ENCODE measurements at regions not wholly inside any gene's neighbourhood (a gene's known extent, or its start where the extent isn't known, plus 50 kb on each side); places are given as distances from the start of the nearest gene placed in this dataset.

GRCh38 chr18:78587096-78587495 lies 392.5 kb upstream of the SALL3 start:
- TF ChIP-seq CTCF (IDR thresholded peaks at IDR 0.05; ENCODE audit: borderline replicate concordance, insufficient read depth, low read depth, low read length), result no peak
- no peak overlapping the region for H3K4me3 ChIP-seq (ENCODE audit: low read depth, low read length)

- no peak for TF ChIP-seq CTCF (IDR thresholded peaks at IDR 0.05; ENCODE audit: borderline replicate concordance, insufficient read depth, low read depth, low read length)
- H3K4me3 ChIP-seq (ENCODE audit: low read depth, low read length), result no peak overlapping the region
These were observed 391.7 kb upstream of the SALL3 start for GRCh38 chr18:78587626-78588600.

- TF ChIP-seq CTCF (IDR thresholded peaks at IDR 0.05; ENCODE audit: borderline replicate concordance, insufficient read depth, low read depth, low read length), result no peak
These were observed 389.6 kb upstream of the SALL3 start for GRCh38 chr18:78589916-78590437.

GRCh38 chr18:78595453-78595852 lies 384.2 kb upstream of the SALL3 start:
- H3K4me3 ChIP-seq (ENCODE audit: low read depth, low read length), result no peak overlapping the region
- TF ChIP-seq CTCF (IDR thresholded peaks at IDR 0.05; ENCODE audit: borderline replicate concordance, insufficient read depth, low read depth, low read length), result no peak

More at GRCh38 chr18:78589916-78590437, 389.6 kb upstream of the SALL3 start:
- H3K4me3 ChIP-seq (ENCODE audit: low read depth, low read length), result no peak overlapping the region

- TF ChIP-seq CTCF (IDR thresholded peaks at IDR 0.05; ENCODE audit: borderline replicate concordance, insufficient read depth, low read depth, low read length), result no peak
- H3K4me3 ChIP-seq (ENCODE audit: low read depth, low read length), result no peak overlapping the region
These were observed 383.6 kb upstream of the SALL3 start for GRCh38 chr18:78595924-78596573.

- no peak for TF ChIP-seq CTCF (IDR thresholded peaks at IDR 0.05; ENCODE audit: borderline replicate concordance, insufficient read depth, low read depth, low read length)
- H3K4me3 ChIP-seq (ENCODE audit: low read depth, low read length), result no peak overlapping the region
These were observed 382.7 kb upstream of the SALL3 start for GRCh38 chr18:78596794-78597345.
